Mucosa of stomach (tissue), 1 donor: ENCODE measurements at regions not wholly inside any gene's neighbourhood (a gene's known extent, or its start where the extent isn't known, plus 50 kb on each side); places are given as distances from the start of the nearest gene placed in this dataset.

Source experiments
- H3K27me3 ChIP-seq: one replicate; pipeline ENCODE4 v1.7.0; 2013; ENCODE audit warnings: mild to moderate bottlenecking, low read length; ENCODE audit not compliant: control insufficient read depth, insufficient read depth
- H3K36me3 ChIP-seq: one replicate; pipeline ENCODE4 v1.7.0; 2013; ENCODE audit warnings: low read length; ENCODE audit not compliant: control insufficient read depth, insufficient read depth
- H3K4me1 ChIP-seq: one replicate; pipeline ENCODE4 v1.7.0; 2013; ENCODE audit warnings: mild to moderate bottlenecking, low read length; ENCODE audit not compliant: control insufficient read depth, insufficient read depth
- H3K4me3 ChIP-seq: one replicate; pipeline ENCODE4 v1.7.0; 2013; ENCODE audit warnings: low read length
- H3K9ac ChIP-seq: one replicate; pipeline ENCODE4 v1.7.0; 2013; ENCODE audit warnings: mild to moderate bottlenecking, low read length, moderate library complexity
- H3K9me3 ChIP-seq: one replicate; pipeline ENCODE4 v1.7.0; 2013; ENCODE audit warnings: mild to moderate bottlenecking, low read length, moderate library complexity; ENCODE audit not compliant: control insufficient read depth
- donor health status: Pancreatic carcinoma.

DNA sequence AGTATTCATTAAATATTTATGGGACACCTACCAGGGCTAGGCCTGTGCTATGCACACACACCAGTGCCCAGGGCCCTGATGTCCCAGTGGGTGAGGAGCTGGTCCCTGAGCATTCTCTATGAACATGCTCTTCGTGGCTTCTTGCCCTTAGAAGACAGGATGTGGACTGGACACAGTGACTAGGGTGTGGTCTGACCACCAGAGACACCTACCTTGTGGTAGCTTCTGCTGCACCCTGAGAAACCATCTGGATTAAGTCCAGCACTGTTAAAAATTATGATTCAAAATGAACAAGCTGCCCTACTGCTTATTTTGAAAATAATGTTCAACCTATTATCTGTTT lies 112.9 kb upstream of the RPS6KA2 start:
- no peaks in the 10 kb centered on the region for H3K27me3 ChIP-seq
- no peak overlapping the region for H3K9ac ChIP-seq
- H3K4me3 ChIP-seq: no peak overlapping the region
- no peaks in the 10 kb centered on the region for H3K36me3 ChIP-seq
- H3K4me1 ChIP-seq: no peaks in the 10 kb centered on the region
- no peaks in the 10 kb centered on the region for H3K9me3 ChIP-seq

DNA sequence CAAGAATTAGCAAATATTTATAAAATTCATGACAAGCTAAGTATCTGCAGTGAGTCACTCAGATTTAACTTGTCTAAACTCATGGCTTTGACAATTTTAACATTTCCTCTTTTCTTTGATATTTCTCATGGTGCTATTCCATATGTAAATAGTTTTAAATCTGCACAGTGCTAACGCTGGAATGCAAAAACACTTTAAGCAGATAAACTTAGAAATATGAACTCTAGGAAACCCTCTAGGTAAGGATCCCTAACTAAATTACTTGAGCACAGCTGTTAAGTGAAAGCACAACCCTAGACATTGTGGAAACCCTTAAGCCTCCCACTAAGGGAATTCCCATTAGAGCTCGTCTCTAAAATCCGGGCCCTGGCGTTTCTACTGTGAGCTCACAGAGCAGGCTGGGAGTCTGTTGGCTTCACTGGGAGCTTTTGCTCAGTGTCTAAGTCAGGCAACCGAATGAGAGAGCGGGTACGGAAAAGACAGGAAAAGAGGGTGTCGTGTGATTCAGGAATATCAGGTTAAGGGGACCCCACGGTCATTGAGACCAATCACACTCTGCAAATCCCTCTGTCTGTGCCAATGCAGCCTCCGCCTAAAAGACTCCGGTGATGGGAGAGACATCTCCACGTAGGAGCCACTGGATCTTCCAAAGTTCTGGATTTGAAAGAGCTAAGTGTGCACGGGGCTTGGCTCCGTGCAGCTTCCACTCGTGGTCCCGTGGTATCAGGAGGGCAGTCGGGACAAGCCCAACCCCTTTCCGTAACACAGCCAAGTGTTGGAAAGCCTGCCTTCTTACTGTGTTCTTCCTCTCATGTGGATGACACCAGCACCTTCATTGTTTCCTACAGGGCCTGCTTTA lies 112.3 kb upstream of the RPS6KA2 start:
- no peaks in the 10 kb centered on the region for H3K27me3 ChIP-seq
- no peak overlapping the region for H3K9ac ChIP-seq
- H3K9me3 ChIP-seq: no peaks in the 10 kb centered on the region
- H3K4me1 ChIP-seq: no peaks in the 10 kb centered on the region
- H3K36me3 ChIP-seq: no peaks in the 10 kb centered on the region
- H3K4me3 ChIP-seq: no peak overlapping the region

DNA sequence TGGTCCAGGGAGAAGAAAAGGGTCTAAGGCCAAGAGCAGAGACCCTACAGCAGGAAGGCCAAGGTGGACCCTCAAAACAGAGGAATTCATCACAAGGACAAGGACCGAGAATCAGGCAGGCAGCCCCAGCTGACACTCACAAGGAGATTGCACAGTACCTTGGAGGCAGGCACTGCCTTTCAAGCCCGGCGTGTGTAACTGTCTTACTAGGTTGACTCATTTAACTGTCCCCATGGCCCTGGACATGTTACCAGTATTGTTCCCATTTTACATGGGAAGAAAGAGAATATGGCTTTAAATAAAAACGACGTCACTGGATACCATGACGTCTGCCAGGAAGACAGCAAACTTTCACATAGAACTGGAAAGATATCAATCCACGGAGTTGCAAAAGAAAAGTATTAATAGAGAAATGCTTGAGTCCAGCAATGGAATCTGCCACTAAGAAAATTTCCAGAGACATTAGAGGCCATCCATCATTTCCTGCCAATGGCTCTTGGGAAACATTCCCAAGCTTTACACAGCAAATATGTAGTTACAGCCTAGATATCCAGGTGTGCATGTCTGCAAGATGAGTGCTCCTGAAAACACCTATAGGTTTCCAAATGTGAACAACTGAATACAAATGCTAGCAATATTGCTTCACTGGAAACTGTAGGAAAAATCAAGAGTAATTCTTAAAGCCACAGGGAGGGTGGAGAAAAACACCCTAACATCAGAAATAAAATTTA lies 111.5 kb upstream of the RPS6KA2 start:
- no peak overlapping the region for H3K4me3 ChIP-seq
- H3K36me3 ChIP-seq: no peaks in the 10 kb centered on the region
- H3K27me3 ChIP-seq: no peaks in the 10 kb centered on the region
- H3K9me3 ChIP-seq: no peaks in the 10 kb centered on the region
- H3K9ac ChIP-seq: no peak overlapping the region
- no peaks in the 10 kb centered on the region for H3K4me1 ChIP-seq

DNA sequence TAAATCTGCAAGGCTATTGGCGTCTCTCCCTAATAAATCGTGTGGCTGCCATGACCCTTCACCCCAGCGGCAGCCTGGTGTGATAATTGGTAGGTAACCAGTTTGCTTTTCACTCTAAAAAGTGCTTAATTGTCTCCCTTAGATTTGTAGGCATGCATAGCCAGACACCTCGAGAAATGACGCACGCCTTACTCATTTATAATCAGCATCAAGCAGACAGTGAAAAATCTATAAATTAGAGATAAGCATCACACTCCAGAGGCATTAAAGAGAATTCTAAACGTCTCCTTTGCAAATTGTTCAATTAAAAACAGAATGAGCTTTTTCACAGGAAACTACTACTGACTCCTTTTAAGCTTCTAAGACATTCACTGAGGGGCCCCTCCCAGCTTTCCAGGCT lies 110.2 kb upstream of the RPS6KA2 start:
- H3K4me1 ChIP-seq: no peaks in the 10 kb centered on the region
- H3K9ac ChIP-seq: no peak overlapping the region
- no peaks in the 10 kb centered on the region for H3K36me3 ChIP-seq
- H3K4me3 ChIP-seq: no peak overlapping the region
- H3K27me3 ChIP-seq: no peaks in the 10 kb centered on the region
- no peaks in the 10 kb centered on the region for H3K9me3 ChIP-seq

DNA sequence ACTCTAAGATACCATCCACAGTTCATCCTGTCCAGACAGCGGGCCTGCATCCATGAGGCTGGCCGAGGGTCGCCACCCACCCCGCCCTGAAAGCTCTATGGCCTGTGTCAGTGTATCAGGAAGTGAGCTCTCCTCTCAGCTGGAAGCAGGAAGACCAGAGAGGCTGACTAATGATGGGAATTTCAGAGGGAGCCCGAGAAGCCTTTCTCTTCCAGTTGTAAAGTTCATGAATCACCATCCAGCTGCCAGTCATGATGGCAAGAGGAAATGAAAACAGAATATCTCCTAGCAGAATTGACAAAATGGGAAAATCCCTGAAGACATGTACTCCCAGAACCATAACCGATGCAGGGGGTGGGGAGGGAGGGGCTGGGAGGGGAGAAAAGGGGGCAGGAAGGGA lies 109.6 kb upstream of the RPS6KA2 start:
- no peak overlapping the region for H3K9ac ChIP-seq
- no peaks in the 10 kb centered on the region for H3K36me3 ChIP-seq
- H3K4me1 ChIP-seq: no peaks in the 10 kb centered on the region
- no peaks in the 10 kb centered on the region for H3K27me3 ChIP-seq
- H3K4me3 ChIP-seq: no peak overlapping the region
- no peaks in the 10 kb centered on the region for H3K9me3 ChIP-seq

DNA sequence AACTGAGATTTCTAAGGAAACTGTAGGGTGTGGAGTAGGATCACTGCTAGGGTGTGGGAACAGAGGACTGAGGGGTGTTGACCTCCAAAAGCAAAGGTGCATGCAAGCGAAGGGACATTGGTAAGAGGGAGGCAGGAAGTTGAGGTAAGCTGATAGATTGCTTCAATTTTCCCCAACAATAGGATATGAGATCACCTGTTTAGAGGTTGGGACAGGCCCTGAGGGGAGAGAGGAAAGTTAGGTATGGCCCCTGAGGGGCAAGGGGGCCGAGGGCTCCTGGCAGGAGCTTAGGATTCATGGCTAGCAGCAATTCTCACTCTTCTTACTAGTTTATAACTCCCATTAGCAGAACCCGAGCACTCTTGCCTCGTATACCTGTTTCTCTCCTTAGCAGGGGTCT lies 106.8 kb upstream of the RPS6KA2 start:
- H3K9me3 ChIP-seq: no peaks in the 10 kb centered on the region
- H3K4me1 ChIP-seq: no peaks in the 10 kb centered on the region
- no peaks in the 10 kb centered on the region for H3K27me3 ChIP-seq
- no peaks in the 10 kb centered on the region for H3K36me3 ChIP-seq
- H3K4me3 ChIP-seq: no peak overlapping the region
- no peak overlapping the region for H3K9ac ChIP-seq

DNA sequence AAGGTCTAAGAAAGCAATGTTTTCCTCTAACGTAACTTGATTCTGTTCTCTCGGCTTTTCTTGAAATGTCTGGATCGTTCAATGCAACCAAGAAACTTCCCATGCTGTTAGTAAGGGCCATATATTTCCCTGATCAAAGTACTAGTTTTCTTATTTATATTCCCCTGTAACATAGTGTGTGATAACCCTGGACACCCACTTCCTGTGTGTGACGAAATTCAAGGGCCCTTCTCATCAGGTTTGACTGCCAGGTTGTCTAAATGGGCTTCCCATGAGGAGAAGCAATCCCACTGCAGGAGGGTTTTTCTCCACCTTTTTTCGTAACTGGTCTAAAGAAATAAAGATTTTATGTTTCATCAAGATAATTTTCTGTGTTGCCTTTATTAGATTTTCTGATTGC lies 102.6 kb upstream of the RPS6KA2 start:
- no peaks in the 10 kb centered on the region for H3K27me3 ChIP-seq
- no peaks in the 10 kb centered on the region for H3K4me1 ChIP-seq
- H3K36me3 ChIP-seq: no peaks in the 10 kb centered on the region
- H3K9me3 ChIP-seq: no peaks in the 10 kb centered on the region
- H3K9ac ChIP-seq: no peak overlapping the region
- H3K4me3 ChIP-seq: no peak overlapping the region

DNA sequence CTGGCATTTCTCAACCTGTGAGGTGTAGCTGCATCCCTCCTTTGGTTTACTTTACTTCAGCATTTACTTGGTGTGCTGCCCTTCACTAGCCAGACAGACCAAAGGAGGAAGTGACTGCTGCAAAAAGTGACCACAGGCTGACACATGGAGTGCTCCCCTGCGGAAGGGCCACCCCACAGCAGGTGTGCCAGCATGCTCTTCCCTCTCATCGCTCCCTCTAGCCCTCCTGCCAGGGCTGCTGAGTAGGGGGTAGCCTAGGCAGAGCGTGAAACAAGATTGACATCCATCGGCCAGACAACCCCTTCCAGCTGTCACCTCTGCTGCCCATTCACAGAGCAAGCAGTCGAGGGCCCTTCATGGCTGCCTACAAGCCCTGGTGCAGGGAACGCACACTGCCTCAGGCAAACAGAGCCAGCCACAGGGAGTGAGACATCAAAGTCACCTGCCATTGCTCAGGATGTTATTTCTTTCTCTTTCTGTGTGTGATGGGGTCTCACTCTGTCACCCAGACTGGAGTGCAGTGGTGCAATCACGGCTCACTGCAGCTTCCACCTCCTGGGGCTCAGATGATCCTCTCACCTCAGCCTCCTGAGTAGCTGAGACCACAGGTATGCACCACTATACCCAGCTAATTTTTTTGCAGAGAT lies 102.0 kb upstream of the RPS6KA2 start:
- Histone ChIP-seq H3K4me1 (no peaks in the 10 kb centered on the region), H3K9me3 (no peaks in the 10 kb centered on the region), H3K4me3 (no peak overlapping the region), H3K27me3 (no peaks in the 10 kb centered on the region), H3K36me3 (no peaks in the 10 kb centered on the region), H3K9ac (no peak overlapping the region)

DNA sequence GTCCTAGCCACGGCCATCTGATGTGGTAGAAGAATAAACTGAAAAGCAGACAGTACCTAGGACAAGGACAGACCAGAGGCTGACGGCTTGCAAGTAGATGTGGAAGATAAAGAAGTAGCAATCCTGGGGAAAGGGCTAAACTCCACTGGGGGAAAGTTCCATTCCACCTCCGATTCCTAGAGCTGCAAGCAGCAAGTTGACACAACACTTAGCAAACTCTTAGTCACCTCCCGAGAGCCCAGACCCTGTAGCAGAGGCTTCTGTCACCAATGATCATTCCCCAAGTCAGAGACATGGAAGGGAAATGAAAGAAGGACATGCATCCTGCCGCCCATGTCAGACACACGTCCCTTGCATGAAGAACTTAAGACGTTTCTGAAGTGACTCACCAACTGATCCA lies 99.2 kb upstream of the RPS6KA2 start:
- H3K27me3 ChIP-seq: no peaks in the 10 kb centered on the region

DNA sequence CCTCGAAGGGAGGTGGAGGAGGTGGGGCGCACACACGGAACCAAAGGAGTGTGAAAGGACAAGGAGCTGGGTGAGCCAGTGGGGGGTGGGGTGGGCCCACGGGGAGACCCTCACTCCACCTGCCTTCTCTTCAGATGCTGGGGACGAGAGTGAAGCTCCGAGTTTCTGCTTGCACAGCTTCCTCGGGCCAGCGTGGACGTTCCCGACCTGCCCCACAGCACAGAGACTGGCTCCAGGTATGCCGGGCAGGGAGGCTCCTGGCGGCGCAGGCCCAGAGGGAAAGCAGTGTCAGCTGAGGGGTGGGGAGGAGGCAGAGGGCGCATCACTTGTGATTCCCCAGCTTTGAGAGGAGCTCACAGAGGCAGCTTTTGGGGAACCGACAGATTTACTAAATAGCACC lies 98.5 kb upstream of the RPS6KA2 start:
- Histone ChIP-seq H3K36me3 (no peaks in the 10 kb centered on the region), H3K9me3 (no peaks in the 10 kb centered on the region), H3K27me3 (no peaks in the 10 kb centered on the region), H3K9ac (no peak overlapping the region), H3K4me1 (no peaks in the 10 kb centered on the region), H3K4me3 (no peak overlapping the region)

More for the DNA sequence above, 99.2 kb upstream of the RPS6KA2 start:
- no peak overlapping the region for H3K4me3 ChIP-seq
- H3K4me1 ChIP-seq: no peaks in the 10 kb centered on the region
- H3K36me3 ChIP-seq: no peaks in the 10 kb centered on the region
- H3K9ac ChIP-seq: no peak overlapping the region
- no peaks in the 10 kb centered on the region for H3K9me3 ChIP-seq

DNA sequence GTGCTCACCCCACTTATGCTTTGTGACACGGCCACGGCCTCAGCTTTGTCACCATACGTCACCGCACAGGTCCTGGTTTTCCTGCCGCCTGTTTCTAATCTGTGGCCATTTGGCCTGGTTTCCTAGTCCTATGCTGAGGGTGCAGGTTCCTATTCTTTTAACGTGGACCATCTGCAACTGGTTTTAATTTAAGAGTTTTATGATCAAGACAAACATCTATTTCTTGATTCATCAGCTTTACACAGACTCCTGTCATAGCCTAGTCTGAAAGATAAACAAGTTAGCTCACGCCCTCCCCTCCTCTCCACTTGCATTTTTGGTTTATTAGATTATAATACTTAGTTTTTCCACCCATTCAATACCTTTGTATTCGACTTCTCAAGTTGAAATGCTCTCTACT lies 97.5 kb upstream of the RPS6KA2 start:
- Histone ChIP-seq H3K36me3 (no peaks in the 10 kb centered on the region), H3K9me3 (no peaks in the 10 kb centered on the region), H3K4me1 (no peaks in the 10 kb centered on the region), H3K27me3 (no peaks in the 10 kb centered on the region), H3K9ac (no peak overlapping the region), H3K4me3 (no peak overlapping the region)

DNA sequence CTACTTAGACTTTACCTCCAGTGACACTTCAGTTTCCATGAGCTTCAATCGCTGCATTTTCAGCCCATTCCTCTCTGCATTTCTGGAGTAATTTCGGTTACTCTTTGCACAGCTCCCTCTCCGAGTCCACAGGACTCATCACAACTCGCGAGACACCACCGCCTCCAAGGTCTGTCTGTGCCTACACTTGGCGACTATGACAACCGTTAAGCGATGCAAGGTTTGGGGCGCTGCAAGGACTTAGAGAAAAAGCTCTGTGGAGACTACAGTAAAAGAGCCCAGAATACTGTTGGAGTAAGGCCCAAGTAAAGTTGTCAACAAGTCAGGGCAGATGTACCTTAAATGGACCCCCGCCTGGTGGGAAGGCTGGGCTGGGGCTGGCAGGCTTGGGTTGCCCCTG lies 95.7 kb upstream of the RPS6KA2 start:
- H3K9ac ChIP-seq: no peak overlapping the region
- H3K36me3 ChIP-seq: no peaks in the 10 kb centered on the region
- no peak overlapping the region for H3K4me3 ChIP-seq
- H3K27me3 ChIP-seq: no peaks in the 10 kb centered on the region
- no peaks in the 10 kb centered on the region for H3K4me1 ChIP-seq
- no peaks in the 10 kb centered on the region for H3K9me3 ChIP-seq
